CD4-positive, alpha-beta T cell treated with Interleukin-17A for 1 hour (primary cell): ENCODE measurements at regions not wholly inside any gene's neighbourhood (a gene's known extent, or its start where the extent isn't known, plus 50 kb on each side); places are given as distances from the start of the nearest gene placed in this dataset.

Experiments
- DNase-seq: peaks from one replicate; pipeline ENCODE4 v3.0.0-alpha.2; 2020

- no peak for DNase-seq
These were observed 61.4 kb downstream of the ZXDA start for GRCh38 chrX:57848857-57849256.

- DNase-seq = no peak
These were observed 87.4 kb downstream of the ZXDA start for GRCh38 chrX:57822818-57823217.

- DNase-seq = no peak
These were observed 87.9 kb downstream of the ZXDA start for GRCh38 chrX:57822398-57822797.

- DNase-seq = peak; percentile 67
These were observed 88.4 kb downstream of the ZXDA start for GRCh38 chrX:57821703-57822387.

- DNase-seq = no peak
These were observed 93.0 kb downstream of the ZXDA start for GRCh38 chrX:57817302-57817701.

GRCh38 chrX:57772637-57773036 lies 92.6 kb upstream of the NLRP2B start:
- no peak for DNase-seq

GRCh38 chrX:57771689-57772088 lies 91.6 kb upstream of the NLRP2B start:
- no peak for DNase-seq

GRCh38 chrX:57752866-57753265 lies 72.8 kb upstream of the NLRP2B start:
- DNase-seq = no peak

- DNase-seq = no peak
These were observed 61.0 kb upstream of the NLRP2B start for GRCh38 chrX:57741107-57741506.

GRCh38 chrX:57737881-57738280 lies 57.8 kb upstream of the NLRP2B start:
- DNase-seq = no peak
